ENCODE measurements at regions not wholly inside any gene's neighbourhood (a gene's known extent, or its start where the extent isn't known, plus 50 kb on each side); places are given as distances from the start of the nearest gene placed in this dataset.
A peak's percentile ranks its signal among the peaks of the same experiment; 100 is the strongest.

DNA sequence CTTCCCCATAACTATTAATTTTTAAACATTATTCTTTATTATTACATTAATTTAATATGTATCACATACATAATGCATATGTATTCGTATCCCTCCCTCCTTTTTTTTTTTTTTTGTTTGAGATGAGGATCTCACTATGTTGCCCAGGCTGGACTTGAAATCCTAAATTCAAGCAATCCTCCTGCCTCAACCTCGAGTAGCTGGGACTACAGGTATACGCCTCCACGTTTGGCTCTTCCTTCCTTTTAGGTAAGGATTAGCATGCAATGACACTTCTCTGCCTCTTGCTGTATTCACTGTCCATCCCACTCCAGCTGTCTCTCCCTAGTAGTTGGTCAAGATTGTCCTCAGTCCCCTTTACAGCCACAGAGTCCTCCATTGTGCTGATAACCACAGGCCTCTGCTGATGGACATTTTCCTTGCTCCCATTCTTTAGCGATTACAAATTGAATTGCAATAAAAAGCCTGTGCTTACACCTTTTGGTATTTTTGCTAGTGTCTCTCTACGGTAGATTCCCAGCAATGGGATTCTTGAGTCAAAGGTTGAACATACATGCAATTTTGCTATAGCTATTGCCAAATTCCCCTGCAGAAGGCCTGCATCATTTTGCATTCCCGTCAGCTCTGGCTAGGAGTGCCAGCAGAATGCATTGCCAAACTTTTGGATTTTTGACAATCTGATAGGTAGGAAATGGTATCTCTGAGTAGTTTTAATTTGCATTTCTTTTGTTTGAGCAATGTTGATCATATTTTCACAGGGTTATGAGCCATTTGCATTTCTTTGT, 156.6 kb downstream of the SMAD6 start:
- no peak for DNase-seq (ENCODE audit: low read depth, low spot score)
- H3K4me3 ChIP-seq (ENCODE audit: low read depth, low read length), result no peak overlapping the region
- in situ Hi-C loops (cut with HindIII; ENCODE audit: low sequenced_read_pairs), result no loop called here
- TF ChIP-seq, protein P1, sequence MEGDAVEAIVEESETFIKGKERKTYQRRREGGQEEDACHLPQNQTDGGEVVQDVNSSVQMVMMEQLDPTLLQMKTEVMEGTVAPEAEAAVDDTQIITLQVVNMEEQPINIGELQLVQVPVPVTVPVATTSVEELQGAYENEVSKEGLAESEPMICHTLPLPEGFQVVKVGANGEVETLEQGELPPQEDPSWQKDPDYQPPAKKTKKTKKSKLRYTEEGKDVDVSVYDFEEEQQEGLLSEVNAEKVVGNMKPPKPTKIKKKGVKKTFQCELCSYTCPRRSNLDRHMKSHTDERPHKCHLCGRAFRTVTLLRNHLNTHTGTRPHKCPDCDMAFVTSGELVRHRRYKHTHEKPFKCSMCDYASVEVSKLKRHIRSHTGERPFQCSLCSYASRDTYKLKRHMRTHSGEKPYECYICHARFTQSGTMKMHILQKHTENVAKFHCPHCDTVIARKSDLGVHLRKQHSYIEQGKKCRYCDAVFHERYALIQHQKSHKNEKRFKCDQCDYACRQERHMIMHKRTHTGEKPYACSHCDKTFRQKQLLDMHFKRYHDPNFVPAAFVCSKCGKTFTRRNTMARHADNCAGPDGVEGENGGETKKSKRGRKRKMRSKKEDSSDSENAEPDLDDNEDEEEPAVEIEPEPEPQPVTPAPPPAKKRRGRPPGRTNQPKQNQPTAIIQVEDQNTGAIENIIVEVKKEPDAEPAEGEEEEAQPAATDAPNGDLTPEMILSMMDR (IDR thresholded peaks at IDR 0.05; ENCODE audit: low read depth, low read length), result no peak

DNA sequence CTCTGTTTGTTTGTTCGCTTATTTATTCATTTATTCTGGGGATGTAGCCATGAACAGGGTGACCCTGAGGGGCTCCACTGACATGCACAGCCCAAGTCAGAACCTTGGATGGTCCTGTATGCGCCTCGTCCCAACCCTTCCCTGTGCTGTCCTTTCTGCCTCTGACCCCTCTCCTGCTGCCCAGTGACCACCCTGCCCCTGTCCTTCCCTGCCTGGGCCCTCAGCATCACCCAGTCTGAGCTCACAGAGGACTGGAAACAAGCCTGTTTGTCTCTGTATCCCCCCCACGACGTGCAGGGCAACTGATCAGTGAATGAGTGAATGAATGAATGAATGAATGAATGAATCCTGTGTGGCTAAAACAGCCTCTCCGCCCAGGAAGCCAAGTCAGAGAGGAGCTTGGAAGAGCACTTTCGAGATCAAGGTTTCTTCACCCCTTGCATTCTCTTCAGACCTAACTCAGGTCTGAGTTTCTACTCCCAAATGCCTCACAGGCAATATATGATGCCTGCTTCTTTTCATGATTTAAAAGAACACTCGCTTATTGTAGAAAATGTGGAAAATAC, 157.7 kb downstream of the SMAD6 start:
- in situ Hi-C loops (cut with HindIII; ENCODE audit: low sequenced_read_pairs), result no loop called here
- TF ChIP-seq, protein P1 (IDR thresholded peaks at IDR 0.05; ENCODE audit: low read depth, low read length), result no peak
- no peak overlapping the region for H3K4me3 ChIP-seq (ENCODE audit: low read depth, low read length)
- DNase-seq (ENCODE audit: low read depth, low spot score), result no peak

DNA sequence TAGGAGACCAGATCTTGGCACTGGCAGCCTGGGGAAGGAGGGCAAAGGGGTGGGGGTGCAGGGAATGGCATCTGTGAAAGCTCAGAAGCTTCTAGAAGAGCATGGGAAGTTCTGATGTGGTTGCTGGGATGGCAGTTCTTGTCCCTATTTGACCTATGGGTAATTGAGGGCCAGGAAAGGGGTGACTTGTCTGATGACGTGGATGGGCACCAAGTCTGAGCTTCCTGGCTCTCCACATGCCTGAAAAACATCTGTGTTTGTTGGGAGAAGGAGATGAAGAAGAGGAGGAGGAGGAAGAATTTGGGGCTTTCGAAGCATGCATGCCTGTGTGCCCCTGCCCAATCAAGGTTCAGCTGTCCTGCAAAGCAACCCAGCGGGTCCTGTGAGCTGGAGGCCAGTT, 158.8 kb downstream of the SMAD6 start:
- in situ Hi-C loops (cut with HindIII; ENCODE audit: low sequenced_read_pairs), result no loop called here

DNA sequence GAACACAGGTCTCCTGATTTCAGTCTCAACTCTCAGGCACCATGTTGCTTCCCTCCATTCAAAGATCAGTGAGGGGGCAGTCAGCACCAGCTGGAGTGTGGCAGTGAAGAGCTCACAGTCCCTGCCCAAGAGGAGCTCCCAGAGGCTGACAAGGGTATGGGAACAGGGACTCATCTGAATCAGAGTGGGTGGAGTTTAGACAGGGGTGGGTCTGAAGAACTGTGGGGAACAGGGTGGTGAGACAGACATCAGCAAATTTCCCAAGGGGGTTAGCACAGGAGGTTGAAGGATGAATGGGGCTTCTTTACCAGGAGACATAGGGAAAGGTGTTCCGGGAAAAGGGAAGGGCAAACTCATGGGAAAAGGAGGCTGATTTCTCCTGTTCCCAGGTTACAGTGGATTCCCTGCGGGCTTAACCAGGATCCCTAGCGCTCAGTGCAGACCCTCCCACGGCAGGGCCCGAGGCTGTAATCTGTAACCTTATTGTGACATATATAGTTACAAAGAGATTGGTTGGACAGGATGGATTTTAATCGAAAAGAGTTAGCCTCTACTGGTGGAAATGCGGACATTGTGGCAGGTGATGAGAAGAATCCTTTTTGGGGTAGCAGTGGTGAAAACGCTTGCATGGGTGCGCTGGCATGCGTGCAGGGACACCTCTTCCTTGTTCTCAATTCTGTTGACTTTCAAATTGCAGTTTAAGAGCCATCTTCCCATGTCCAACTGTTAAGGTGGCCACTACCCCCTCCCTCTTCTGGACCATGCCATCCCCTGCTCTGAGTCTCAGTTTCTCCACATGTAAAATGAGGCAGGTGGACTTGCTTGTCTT, 160.3 kb downstream of the SMAD6 start:
- DNase-seq (ENCODE audit: low read depth, low spot score), result no peak
- no peak overlapping the region for H3K4me3 ChIP-seq (ENCODE audit: low read depth, low read length)
- TF ChIP-seq, protein P1 (IDR thresholded peaks at IDR 0.05; ENCODE audit: low read depth, low read length), result no peak
- in situ Hi-C loops (cut with HindIII; ENCODE audit: low sequenced_read_pairs), result no loop called here

More for the DNA sequence above, 158.8 kb downstream of the SMAD6 start:
- no peak overlapping the region for H3K4me3 ChIP-seq (ENCODE audit: low read depth, low read length)
- DNase-seq (ENCODE audit: low read depth, low spot score), result no peak
- TF ChIP-seq, protein P1 (IDR thresholded peaks at IDR 0.05; ENCODE audit: low read depth, low read length), result no peak

DNA sequence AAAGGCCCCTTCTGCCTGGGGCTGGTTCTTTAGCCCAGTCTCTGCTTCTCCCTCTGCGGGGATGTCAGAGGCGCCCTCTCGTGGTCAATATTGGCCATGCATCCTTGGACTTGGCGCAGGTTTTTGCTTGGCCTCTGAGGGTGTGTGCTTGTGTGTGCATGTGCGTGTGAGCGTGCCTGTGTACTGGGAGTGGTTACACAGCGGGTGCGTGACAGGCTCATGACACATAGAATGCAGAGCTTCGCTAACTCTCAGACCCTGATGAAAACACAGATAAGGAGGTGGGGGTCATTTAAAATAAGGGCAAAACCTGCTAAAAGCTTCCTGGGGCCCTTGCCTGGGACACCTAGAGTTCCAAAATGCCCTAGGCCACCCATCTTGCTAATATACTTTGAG, 160.9 kb downstream of the SMAD6 start:
- peak; percentile 80 for DNase-seq (ENCODE audit: low read depth, low spot score)
- in situ Hi-C loops (cut with HindIII; ENCODE audit: low sequenced_read_pairs), result no loop called here
- TF ChIP-seq, protein P1 (IDR thresholded peaks at IDR 0.05; ENCODE audit: low read depth, low read length), result peak; percentile 95
- no peak overlapping the region for H3K4me3 ChIP-seq (ENCODE audit: low read depth, low read length)

DNA sequence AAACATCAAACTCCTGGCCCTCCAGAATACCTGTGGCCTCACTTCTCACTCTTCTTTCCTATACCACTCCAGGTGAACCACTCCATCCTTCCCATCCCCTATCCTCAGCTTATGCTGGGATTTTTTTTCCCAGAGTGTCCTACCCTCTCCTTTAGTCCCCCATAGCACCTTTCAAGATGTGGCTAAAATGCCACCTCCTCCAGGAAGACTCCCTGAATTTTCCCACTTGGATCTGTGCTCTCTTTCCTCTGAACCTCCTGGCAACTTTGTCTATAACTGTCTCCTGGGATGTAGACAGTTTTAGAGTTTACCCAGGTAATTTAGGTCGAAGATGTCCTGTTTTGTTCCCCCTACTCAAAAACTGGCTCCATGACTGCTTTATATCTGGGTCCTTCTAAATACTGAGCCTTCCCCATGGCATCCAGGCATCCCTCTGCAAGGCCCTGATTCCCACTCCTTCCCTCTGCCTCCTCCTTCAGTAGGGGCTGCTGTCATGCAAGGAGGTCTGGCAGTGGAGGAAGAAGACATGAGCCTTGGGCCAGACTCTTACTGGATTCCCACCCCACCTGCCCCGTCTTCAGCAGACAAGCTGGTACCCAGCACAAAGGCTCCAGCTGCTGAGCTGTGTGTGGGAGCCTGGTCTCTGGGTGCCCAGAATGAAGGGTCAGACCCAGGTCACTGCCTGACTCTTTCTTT, 161.5 kb downstream of the SMAD6 start:
- in situ Hi-C loops (cut with HindIII; ENCODE audit: low sequenced_read_pairs), result no loop called here
- no peak for DNase-seq (ENCODE audit: low read depth, low spot score)
- no peak overlapping the region for H3K4me3 ChIP-seq (ENCODE audit: low read depth, low read length)
- TF ChIP-seq, protein P1 (IDR thresholded peaks at IDR 0.05; ENCODE audit: low read depth, low read length), result no peak

Data from astrocyte of the spinal cord (primary cell).